ENCODE measurements at regions not wholly inside any gene's neighbourhood (a gene's known extent, or its start where the extent isn't known, plus 50 kb on each side); places are given as distances from the start of the nearest gene placed in this dataset.
"Not testable (repeated sequence)": the region's sequence is repeated elsewhere in the genome, so short reads cannot be mapped to it uniquely, and the experiment has no call there.

DNA sequence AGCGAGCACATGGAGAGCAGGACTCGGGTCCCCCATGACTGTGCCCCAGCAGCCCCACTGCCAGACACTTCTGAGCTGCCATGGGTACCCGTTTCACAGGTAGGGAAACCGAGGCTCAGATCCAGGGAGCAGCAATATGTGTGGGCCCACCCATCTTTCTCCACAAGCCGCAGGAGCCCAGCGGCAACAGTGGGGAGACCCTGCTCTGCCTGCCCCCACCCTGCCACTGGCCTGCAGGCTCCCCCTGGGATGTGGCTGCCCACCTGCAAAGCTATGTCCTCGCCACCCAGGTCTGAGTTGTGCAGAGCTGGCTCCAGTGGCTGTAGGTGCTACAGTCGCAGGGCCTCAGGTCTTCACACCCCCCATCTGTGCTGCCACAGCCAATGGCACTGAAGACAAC, 50.6 kb upstream of the C1QTNF9B start:
- ATAC-seq (no peak), DNase-seq (ENCODE audit: low spot score) (no peak)

DNA sequence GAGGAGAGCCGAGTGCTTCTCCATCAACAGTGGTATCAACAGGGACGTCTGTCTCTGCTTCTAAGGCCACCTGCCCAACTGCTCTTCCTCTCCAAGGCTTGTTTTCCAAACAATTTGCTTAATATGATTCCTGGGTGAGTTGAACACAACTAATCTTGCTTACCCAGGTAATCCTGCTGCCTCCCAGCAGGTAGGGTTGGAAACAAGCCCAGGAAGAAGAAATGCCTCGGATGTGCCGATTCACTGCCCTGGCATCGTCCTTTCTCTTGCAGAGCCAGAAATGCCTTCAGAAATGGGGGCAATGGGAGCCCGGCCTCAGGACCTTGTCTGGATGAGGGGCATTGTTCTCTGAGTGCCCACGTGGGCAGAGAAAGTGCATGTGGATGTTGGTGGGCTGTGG, 51.9 kb upstream of the C1QTNF9B start:
- ATAC-seq (no peak), DNase-seq (ENCODE audit: low spot score) (no peak)

DNA sequence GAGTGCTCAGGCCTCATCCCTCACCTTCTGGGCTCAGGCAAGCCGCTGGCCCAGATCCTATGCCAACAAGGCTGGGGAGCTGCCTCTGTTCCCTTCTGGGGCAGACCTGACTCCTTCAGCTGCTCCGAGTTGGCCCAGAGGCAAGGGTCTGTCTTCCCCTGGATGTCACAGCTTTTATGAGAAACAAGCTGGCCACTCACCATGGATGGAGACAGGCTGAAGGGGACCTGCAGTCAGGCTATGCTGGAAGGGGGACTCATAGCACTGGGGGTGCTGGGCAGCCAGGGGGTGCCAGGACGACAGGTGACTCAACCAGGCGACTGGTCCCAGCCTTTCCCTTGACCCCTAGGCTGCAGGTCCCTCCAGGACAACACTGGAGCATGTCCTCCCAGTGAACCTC, 52.4 kb upstream of the C1QTNF9B start:
- ATAC-seq (no peak), DNase-seq (ENCODE audit: low spot score) (no peak)

DNA sequence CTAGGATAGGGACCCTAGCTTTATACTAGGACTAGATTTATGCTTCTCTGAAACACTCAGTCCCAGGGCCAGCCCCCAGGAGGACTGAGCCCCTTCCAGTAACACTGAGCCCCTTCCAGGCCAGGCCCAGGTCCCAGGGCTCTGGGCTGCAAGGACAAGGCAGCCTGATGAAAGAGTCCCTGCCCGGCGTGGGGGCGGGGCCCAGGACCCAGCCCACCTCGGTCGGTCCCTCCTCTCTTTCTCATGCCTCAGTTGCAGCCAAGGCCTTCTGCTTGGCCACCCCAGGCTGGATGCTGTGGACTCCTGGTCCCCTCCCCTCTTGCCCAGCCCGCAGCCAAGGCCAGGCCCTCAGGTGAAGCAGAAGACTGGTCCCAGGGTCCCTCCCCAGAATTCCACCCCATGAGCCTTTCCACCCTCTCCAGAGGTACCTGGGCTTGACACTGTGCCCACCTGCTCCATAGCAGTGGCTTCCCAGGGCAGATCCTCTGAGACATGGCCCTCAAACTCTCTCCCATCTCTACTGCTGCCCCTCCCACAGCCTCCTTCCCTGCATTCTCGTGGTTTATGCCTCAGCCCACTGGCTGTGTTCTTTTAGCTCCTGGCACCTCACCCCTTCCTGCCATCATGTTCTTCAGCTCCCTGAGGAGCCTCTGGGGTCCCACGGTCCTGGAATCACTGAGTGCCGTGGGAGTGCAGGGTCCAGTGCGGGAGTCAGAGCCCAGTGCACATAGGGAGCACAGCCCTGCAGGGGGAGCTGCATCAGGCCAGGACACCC, 53.6 kb upstream of the C1QTNF9B start:
- DNase-seq (ENCODE audit: low spot score), result no peak
- no peak for ATAC-seq

DNA sequence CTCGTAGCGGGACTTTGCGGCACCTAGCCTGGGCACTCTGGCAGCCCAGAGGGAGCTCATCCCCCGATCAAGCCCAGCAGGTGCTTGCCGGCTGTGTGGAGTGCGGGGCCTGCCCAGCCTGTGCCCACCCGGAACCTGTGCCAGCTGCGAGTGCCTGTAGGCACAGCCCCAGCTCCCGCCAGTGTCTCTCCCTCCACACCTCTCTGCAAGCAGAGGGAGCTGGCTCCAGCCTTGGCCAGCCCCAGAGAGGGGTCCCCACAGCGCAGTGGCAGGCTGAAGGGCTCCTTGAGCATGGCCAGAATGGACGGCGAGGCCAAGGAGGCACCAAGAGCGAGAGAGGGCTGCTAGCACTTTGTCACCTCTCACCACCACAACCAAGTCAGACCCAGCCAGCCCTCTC, 55.5 kb upstream of the C1QTNF9B start:
- no peak for DNase-seq (ENCODE audit: low spot score)
- no peak for ATAC-seq

DNA sequence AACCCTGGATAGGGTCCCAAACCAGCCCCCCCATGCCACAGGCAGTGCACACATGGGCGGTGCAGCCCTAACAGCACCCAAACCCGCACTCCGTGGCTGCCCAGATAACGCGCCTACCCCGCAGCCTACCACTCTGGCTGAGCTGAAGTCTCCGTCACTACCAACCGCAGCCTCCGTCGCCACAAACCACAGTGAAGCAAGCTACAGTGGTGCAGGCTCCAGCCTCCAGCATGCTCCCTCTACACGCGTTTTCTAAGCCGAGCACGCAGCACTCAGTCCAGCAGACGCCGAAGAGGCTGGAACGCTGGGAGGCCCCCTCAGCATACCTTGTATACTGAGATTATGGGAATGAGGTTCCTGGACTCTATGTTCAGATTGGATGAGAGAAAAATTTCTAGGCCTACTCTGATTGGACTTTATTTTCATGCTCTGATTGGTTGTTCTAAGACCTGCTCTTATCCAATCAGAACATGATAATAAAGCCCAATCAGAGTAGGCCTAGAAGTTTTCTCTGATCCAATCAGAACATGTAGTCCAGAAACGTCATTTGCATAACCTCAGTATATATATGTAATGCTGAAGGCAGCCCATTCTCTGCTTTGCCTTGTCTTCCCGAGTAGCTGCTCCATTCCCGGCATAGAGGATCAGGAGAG, 56.7 kb upstream of the C1QTNF9B start:
- DNase-seq (ENCODE audit: low spot score), result no peak
- ATAC-seq, result no peak

DNA sequence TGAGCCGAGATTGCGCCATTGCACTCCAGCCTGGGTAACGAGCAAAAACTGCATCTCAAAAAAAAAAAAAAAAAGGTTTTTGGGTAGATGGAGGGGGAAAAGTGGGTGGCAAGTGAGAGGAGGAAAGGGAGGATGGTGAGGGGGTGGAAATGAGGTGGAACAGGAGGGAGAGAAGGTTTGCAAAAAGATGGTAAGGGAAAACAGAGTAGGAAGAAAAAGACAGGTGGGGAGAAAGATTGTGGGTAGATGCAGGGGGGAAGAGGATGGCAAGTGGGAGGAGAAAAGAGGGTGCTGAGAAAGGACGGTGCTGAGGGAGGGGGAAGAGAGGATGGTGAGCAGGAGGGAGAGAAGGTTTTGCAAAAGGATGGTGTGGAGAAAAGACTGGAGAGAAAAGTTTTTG, 57.8 kb upstream of the C1QTNF9B start:
- ATAC-seq (no peak), DNase-seq (ENCODE audit: low spot score) (no peak)

DNA sequence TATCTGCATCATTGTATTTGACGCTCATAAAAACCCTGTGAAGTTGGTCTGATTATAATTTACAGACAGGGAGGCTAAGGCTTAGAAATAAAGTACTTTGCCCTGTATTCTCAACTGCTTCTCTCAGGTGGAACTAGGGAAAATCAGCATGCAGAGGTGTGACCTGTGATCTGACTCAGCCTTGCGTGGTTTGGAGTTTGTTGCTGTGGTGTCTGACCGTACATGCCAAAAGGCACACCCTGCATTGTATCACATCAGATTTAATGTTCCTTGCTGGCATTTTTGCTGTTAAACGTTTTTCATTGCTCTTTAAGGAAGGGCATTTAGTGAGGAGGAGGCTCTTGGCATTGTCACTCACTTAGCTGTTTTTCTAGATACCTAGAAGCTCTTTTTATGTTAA, 58.8 kb upstream of the C1QTNF9B start:
- DNase-seq (ENCODE audit: low spot score), result no peak
- ATAC-seq, result no peak

DNA sequence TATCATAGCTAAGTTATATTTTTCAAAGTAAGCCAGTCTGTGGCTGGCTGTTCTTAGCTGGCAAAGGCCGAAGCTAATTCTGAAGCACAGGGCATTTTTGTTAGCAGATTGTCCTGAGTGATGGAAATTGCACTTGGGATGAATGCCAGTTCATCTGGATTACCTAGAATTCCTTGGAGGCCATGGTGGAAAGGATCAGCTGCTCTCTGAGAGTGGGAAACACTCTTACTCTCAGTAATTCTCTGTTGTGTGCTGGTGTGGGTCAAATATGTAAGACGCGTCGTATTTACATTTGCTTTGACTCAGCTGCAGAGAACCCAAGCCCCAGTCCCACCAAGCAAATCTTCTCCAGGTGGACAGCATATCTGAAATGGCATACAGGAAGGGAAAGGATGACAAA, 60.7 kb upstream of the C1QTNF9B start:
- DNase-seq (ENCODE audit: low spot score) (no peak), ATAC-seq (no peak)

DNA sequence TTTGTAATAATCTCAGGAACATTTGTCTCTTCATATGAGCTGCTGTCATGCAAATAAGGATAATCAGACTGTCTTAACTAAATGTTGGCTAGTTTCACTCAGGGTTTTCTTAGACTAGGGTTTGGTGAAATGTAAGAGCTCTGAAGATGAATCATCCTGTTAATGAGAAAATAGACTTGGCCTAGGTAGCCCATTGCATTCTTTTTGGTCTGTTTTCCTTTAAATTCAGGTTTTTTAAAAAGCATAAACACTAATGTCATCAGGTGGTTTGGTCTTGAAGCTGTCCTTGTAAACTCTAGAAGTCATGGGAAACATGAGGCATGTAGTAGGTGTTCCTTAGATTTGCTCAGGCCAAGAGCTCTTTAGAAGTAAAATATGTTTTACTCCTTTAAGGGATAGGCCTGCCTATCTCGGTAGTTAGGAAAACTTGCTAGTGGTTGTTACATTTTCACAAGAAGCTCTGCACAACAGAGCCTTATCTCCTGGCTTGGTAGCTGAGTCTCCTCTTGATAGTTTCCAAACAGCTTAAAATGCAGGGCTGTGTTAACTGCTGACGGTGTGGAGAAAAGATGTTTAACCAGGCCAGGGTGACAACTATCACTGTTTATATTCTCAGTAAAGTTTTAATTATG, 62.0 kb upstream of the C1QTNF9B start:
- no peak for ATAC-seq

DNA sequence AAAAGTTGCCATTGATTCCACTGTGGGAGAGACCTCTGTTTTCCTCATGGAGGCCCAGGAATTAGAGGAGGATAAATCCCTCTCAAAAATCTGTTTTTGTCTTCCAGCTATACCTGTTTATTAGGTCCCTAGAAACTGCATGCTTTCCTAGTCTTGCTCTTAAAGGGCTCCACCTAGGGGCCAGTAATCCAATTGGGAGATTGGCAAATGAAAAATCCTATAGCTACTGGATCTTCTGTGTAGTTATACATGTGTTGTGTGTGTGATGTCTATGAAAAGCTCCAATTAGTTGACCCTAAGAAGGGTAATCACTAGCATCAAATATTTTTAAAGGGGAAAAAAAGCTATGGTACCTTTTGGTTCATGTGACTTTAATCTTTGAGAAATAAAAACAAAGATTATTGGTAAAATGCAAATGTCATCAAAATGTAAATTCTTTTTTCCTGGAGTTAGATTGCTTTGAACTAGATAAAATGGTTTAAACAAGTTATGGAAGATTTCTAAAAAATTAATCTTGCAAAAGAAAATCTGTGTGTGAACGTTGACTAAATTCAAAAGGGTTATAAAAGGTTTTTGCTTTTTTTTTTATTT, 63.4 kb upstream of the C1QTNF9B start:
- DNase-seq (ENCODE audit: low spot score) (no peak), ATAC-seq (peak; percentile 86)

More for the DNA sequence above, 62.0 kb upstream of the C1QTNF9B start:
- DNase-seq (ENCODE audit: low spot score), result no peak

DNA sequence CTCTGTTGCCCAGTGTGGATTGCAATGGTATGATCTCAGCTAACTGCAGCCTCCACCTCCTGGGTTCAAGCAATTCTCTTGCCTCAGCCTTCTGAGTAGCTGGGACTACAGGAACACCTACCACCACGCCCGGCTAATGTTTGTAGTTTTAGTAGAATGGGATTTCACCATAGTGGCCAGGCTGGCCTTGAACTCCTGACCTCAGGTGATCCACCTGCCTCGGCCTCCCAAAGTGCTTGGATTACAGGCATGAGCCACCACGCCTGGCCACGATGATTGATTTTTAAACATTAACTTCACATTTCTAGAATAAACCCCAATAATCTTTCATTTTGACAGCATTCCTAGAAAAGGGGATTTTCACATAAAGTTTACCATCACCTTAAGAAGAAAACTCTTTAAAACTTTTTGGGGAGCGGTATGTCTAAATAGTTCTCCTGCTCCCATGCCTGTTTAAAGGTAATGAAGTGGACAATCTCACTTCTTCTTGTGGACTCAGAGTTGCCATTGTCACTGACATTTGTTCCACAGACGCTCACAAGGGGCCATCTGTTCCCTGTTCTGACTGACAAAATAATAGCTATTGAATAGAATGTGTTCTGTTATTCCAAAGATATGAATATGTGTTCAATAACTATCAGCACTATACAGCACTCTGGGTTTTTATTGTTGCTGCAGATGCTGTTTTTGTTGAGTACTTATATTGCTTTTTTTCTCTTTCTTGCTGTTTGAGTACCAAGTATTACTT, 66.1 kb upstream of the C1QTNF9B start:
- DNase-seq (ENCODE audit: low spot score) (no peak), ATAC-seq (no peak)

DNA sequence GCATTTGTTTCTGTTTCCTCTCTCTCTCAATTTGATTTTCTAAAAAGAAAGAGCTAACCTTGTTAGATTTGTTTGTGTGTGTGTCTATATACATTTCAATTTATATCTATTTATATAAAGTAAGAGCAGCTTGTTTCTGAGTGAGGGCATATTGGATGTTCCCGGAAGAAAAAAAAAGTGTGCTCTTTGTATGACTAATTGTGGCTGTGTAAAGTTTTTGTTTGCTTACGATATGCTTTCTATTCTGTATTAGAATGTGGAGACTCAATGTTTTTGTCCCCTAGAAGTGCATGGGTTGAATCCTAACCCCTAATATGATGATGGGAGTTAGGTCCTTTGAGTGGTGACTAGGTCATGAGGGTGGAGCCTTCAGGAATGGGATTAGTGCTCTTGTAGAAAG, 66.6 kb upstream of the C1QTNF9B start:
- ATAC-seq (no peak), DNase-seq (ENCODE audit: low spot score) (no peak)

DNA sequence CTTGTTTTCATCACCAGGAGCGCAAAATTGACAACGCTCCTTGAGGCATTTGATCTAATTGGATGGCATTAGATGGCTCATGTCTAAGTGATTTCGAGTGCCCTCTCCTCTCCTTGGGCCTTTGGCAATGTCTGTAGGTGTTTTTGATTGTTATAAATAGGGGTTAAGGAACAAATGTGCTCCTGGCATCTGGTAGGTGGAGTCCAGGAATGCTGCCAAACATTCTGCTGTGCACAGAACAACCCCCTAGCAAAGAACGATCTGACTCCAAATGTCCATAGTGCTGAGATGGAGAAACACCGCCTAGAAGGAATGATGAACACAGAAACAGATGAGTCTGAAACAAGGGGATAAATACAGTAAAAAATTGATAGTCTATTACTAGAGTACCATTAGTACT, 68.0 kb upstream of the C1QTNF9B start:
- ATAC-seq (no peak), DNase-seq (ENCODE audit: low spot score) (no peak)

DNA sequence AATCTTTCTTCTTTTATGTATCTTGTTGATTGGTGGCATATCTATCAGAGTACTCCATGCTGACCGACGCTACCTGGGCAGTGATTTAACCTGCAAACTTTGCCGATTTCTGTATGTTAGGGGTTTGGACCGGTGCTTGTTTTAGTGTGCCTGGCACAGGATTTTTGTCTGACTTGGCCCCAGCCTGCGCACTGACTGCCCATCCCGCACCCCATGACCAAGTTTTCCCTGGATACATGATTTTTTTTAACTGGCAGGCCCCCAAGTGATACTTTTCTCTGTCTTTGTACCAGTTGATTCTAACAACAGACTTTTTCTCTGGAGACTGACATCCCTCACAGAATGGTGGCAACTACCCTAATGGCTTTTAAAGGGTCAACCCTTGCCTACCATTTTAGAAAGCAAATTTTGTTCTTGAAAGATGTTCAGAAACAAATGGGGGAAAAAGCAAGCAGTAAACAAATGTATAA, 69.0 kb upstream of the C1QTNF9B start:
- no peak for DNase-seq (ENCODE audit: low spot score)
- ATAC-seq, result no peak

DNA sequence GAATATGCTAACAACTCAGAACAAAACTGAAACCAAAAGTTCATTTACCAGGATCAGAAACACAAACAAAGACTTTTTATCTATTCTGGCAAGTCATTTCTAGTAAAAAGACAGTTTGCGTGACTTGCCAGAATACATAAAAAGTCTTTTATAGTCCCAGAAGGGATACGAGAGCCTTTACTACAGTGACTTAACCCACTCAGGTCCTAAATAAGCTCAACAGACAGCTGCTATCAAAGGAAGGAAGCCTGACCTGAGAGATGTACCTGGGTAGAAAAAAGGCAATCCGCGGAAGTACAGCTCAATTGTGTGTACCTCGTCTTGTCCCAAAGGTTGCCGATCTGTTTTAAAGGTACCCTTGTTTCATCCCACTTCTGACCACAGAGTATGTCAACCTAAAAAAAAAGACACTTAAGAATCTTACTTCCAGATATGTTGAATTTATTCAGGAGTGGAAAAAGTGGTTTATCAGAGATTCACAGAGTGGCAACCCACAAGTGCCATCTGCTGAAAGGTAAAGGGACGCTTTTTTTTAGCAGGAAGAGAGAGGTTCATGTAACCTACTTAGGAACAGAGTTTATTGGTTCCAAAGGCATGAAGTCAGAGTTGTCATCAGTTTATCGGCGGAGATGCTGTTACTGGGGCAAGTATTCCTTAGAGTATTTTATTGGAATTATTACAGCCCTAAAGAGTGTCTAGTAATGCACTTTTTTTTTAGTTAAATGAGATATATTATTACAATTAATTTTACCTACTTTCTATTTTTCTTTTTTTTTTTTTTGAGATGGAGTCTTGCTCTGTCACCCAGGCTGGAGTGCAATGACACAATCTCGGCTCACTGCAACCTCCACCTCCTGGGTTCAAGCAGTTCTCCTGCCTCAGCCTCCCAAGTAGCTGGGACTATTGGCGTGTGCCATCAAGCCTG, 69.7 kb upstream of the C1QTNF9B start:
- ATAC-seq (peak; percentile 92), DNase-seq (ENCODE audit: low spot score) (no peak)

DNA sequence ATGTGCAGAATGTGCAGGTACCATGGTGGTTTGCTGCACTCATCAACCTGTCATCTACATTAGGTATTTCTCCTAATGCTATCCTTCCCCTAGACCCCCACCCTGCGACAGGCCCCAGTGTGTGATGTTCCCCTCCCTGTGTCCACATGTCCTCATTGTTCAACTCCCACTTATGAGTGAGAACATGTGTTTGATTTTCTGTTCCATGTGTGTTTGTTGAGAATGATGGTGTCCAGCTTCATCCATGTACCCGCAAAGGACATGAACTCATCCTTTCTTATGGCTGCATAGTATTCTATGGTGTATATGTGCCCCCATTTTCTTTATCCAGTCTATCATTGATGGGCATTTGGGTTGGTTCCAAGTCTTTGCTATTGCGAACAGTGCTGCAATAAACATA, 70.5 kb upstream of the C1QTNF9B start:
- DNase-seq (ENCODE audit: low spot score), result not testable (repeated sequence)

DNA sequence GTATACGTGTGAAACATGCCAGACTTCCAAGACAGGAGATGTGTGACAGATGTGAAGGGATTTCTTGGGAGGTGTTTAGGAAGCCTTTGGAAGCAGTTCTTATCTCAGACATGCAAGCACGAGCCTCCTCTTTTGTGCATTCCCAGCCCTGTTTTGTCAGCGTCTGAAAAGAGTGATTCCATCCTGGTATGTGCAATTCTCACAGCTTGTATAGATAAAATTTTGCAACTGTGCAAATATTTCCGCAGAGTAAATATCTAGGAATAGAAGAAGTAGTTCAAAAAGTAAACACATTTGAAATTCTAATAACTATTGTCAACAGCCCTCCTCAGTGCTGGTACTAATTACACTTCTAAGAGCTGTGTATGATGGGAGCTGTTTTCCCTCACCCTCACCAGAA, 72.3 kb upstream of the C1QTNF9B start:
- no peak for DNase-seq (ENCODE audit: low spot score)
- no peak for ATAC-seq

More for the DNA sequence above, 70.5 kb upstream of the C1QTNF9B start:
- ATAC-seq, result not testable (repeated sequence)

DNA sequence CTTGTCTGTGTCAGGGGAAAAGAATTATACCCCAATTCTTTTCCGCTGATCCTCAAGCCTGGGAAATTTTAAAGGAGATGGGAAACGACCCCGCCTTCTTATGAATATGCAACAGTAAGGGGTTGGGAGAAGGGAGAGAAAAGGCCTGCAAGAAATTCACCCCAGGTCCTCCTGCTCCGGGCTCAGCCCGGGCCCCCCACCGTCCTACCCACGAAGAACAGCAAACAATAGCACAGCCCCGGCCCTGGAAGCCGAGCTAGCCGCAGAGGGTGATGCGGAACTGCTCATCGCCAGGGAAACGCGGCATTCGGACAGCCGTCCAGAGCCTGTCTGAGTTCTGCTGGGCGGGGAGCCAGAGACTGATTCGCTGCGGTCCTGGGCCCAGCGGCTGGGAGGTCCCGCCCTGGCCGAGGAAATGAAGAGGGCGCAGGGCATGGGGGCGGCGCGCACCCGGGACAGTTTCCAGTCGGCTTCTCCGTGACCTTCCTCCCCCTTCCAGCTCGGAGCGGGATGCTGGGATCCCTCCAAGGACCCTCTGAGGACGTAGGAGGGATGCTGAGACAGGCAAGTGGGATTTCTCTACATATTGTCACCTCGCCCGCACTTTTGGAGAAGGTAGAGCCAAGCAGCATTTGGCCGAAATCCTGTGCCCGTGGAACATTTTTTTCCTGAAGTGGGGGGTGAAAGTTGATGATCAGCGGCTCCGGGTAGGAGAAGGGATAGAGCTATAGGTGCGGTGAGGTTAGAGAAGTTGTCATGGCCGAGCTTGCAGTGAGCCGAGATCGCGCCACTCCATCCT, 82.3 kb upstream of the C1QTNF9B start:
- DNase-seq (ENCODE audit: low spot score) (peak; percentile 65), ATAC-seq (peak; percentile 89)

Data from left lobe of liver (tissue), 2 donors.